Astrocyte of the cerebellum (primary cell): ENCODE measurements at regions not wholly inside any gene's neighbourhood (a gene's known extent, or its start where the extent isn't known, plus 50 kb on each side); places are given as distances from the start of the nearest gene placed in this dataset.

Source experiments
- DNase-seq: peaks from one replicate; pipeline ENCODE4 v3.0.0-alpha.2; 2011; ENCODE audit warnings: low read depth
- H3K4me3 ChIP-seq: 2 replicates; pipeline ENCODE4 v1.5.1; 2011; ENCODE audit warnings: mild to moderate bottlenecking, low read depth, low read length, moderate library complexity
- CTCF ChIP-seq: IDR thresholded peaks from 2 replicates; pipeline ENCODE4 v1.5.1; 2012; ENCODE audit warnings: low read length, low read depth, moderate library complexity, mild to moderate bottlenecking; ENCODE audit errors: missing control alignments
- in situ Hi-C: cut with HindIII; loops from 2 replicates; pipeline ENCODE4 v1.10.0; 2017; ENCODE audit warnings: low sequenced_read_pairs

DNA sequence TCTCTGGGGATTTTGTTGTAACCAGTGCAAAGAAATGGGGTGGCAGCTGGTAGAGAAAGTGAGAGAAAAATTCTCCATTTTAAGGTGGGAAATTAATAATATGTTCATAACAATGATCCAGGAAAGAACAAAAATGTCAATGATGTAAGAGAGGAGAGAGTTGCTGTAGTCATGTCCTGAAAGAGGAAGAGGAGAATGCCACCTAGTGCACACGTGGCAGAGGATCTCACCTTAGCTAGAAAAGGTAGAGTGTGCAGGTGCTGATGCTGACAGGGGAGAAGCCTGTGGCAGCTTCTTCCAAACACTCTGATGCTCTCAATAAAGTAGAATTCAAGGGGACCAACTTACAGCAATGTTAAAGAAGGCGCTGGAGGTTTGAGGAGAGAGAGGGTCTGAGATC is 282.9 kb upstream of the PKDCC start:
- TF ChIP-seq CTCF: no peak
- DNase-seq: no peak
- in situ Hi-C loops: no loop called here
- no peak overlapping the region for H3K4me3 ChIP-seq

DNA sequence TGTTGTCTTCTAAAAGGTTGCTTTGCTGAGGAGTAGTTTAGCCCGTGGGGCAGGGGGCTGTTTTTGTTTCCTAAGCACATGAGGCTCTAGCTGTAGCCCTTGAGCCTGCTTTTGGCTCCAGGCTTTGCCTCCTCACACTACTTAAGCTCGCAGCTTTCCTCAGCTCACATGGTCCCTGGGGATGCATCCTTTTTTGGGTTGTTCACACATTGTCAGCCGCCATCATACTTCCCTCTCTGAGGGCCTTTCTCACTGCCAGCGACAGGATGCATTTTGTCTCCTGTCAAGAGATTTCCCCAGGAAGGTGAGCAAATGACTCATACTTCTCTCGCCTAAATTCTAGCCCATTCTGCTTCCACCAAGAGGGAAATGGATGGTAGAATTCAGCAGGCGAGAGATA is 279.5 kb upstream of the PKDCC start:
- DNase-seq: no peak
- in situ Hi-C loops: no loop called here
- no peak overlapping the region for H3K4me3 ChIP-seq
- no peak for TF ChIP-seq CTCF

DNA sequence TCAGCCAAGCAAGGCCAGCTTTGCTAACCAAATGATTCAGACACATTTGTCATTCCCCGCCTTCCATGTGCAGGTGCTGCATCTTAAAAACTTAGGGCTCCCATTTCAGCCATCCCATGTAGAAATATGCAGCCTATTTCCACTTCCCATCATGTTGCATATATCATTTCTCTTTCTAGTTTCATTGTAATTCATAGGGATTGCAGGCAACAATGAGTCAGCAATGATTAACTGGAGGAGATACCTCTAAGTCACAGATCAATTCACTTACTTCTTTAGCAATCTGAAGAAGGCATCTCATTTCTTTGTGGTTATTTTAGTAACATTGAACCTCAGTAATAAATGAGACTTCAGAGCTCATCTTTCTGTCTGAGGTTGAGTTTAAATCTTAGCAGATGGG is 276.1 kb upstream of the PKDCC start:
- H3K4me3 ChIP-seq: no peak overlapping the region
- TF ChIP-seq CTCF: no peak
- DNase-seq: no peak
- in situ Hi-C loops: no loop called here

GRCh38 chr2:41772697-41773096 is 275.1 kb upstream of the PKDCC start:
- DNase-seq: no peak
- TF ChIP-seq CTCF: no peak
- no peak overlapping the region for H3K4me3 ChIP-seq
- in situ Hi-C loops: no loop called here

DNA sequence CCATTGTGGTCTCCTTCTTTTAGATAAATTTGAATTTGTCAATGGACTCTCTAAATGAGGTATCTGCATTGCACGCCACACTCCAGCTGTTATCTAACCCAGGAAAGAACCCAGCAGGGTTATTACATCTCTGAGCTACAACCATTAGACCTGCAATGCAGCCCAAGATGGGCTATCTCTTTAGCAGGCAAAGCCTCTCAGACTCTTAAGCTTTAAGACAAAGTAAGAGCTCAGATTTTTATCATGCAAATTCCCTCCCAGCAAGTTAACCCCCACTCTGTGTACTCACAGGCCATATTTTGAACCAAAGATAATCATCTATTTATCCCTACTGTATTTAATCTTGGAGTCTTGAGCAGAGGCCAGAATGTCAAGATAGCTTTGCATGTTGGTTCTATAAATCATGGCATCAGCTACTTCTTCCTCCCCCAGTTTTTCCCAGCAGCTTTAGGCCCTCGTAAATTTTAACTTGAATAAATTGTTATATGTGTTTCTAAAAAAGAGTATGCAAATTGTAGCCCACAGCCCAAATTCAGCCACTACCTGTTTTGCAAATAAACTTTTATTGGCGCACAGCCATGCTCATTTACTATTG is 273.7 kb upstream of the PKDCC start:
- in situ Hi-C loops: no loop called here
- no peak overlapping the region for H3K4me3 ChIP-seq
- no peak for TF ChIP-seq CTCF
- DNase-seq: no peak

GRCh38 chr2:41775366-41776025 is 272.3 kb upstream of the PKDCC start:
- H3K4me3 ChIP-seq: no peak overlapping the region
- in situ Hi-C loops: no loop called here
- no peak for TF ChIP-seq CTCF
- DNase-seq: no peak
